H9 (cell line): ENCODE measurements at regions not wholly inside any gene's neighbourhood (a gene's known extent, or its start where the extent isn't known, plus 50 kb on each side); places are given as distances from the start of the nearest gene placed in this dataset.

Experiments used
- DNase-seq: peaks from one replicate; pipeline ENCODE4 v3.0.0-alpha.2; 2017
- H2AFZ ChIP-seq: one replicate; pipeline ENCODE4 v1.6.1; 2013; ENCODE audit warnings: mild to moderate bottlenecking, low read length, control low read depth, moderate library complexity
- H2AK5ac ChIP-seq: 2 replicates; pipeline ENCODE4 v1.6.1; 2013; ENCODE audit warnings: low read length, control low read depth, mixed read lengths; ENCODE audit not compliant: insufficient read length
- H2BK120ac ChIP-seq: one replicate; pipeline ENCODE4 v1.6.1; 2013; ENCODE audit warnings: low read depth, mild to moderate bottlenecking, low read length, control low read depth, inconsistent platforms; ENCODE audit not compliant: poor library complexity, severe bottlenecking
- H2BK12ac ChIP-seq: 2 replicates; pipeline ENCODE4 v1.6.1; 2013; ENCODE audit warnings: low read length, control low read depth, mixed read lengths, low read depth; ENCODE audit not compliant: insufficient read length
- H2BK15ac ChIP-seq: 2 replicates; pipeline ENCODE4 v1.6.1; 2013; ENCODE audit warnings: low read depth, low read length, control low read depth
- H2BK20ac ChIP-seq: one replicate; pipeline ENCODE4 v1.6.1; 2013; ENCODE audit warnings: low read depth, mild to moderate bottlenecking, low read length, control low read depth, inconsistent platforms; ENCODE audit not compliant: poor library complexity, severe bottlenecking
- H2BK5ac ChIP-seq: 2 replicates; pipeline ENCODE4 v1.6.1; 2013; ENCODE audit warnings: low read length, control low read depth, mixed read lengths; ENCODE audit not compliant: insufficient read length
- H3K14ac ChIP-seq: 2 replicates; pipeline ENCODE4 v1.6.1; 2013; ENCODE audit warnings: low read length, control low read depth; ENCODE audit not compliant: insufficient read depth
- H3K18ac ChIP-seq: 2 replicates; pipeline ENCODE4 v1.6.1; 2013; ENCODE audit warnings: low read depth, mild to moderate bottlenecking, mixed read lengths, low read length, control low read depth; ENCODE audit not compliant: insufficient read length
- H3K23ac ChIP-seq: 2 replicates; pipeline ENCODE4 v1.6.1; 2013; ENCODE audit warnings: low read length, control low read depth, mixed read lengths, low read depth; ENCODE audit not compliant: insufficient read length
- H3K23me2 ChIP-seq: 2 replicates; pipeline ENCODE4 v1.6.1; 2013; ENCODE audit warnings: low read depth, mild to moderate bottlenecking, mixed read lengths, low read length, control low read depth; ENCODE audit not compliant: insufficient read length, poor library complexity, severe bottlenecking
- H3K27ac ChIP-seq: 2 replicates; pipeline ENCODE4 v1.5.1; 2013; ENCODE audit warnings: low read length, control low read depth, mixed read lengths, low read depth; ENCODE audit not compliant: insufficient read length
- H3K27me3 ChIP-seq: 2 replicates; pipeline ENCODE4 v1.6.1; 2013; ENCODE audit warnings: low read length, control low read depth, inconsistent platforms; ENCODE audit not compliant: insufficient read depth
- H3K4ac ChIP-seq: 2 replicates; pipeline ENCODE4 v1.6.1; 2013; ENCODE audit warnings: low read depth, mild to moderate bottlenecking, control low read depth, inconsistent platforms, low read length, moderate library complexity
- H3K4me1 ChIP-seq: 2 replicates; pipeline ENCODE4 v1.6.1; 2013; ENCODE audit warnings: low read length, control low read depth, inconsistent platforms; ENCODE audit not compliant: insufficient read depth
- H3K4me2 ChIP-seq: 2 replicates; pipeline ENCODE4 v1.6.1; 2013; ENCODE audit warnings: low read length, control low read depth, mixed read lengths; ENCODE audit not compliant: insufficient read length, insufficient read depth
- H3K56ac ChIP-seq: 2 replicates; pipeline ENCODE4 v1.6.1; 2013; ENCODE audit warnings: low read depth, mild to moderate bottlenecking, mixed read lengths, low read length, control low read depth; ENCODE audit not compliant: insufficient read length
- H3K79me1 ChIP-seq: 2 replicates; pipeline ENCODE4 v1.6.1; 2013; ENCODE audit warnings: low read depth, mild to moderate bottlenecking, moderate library complexity, low read length, control low read depth, inconsistent platforms; ENCODE audit not compliant: insufficient read depth, poor library complexity, severe bottlenecking
- H3K79me2 ChIP-seq: 2 replicates; pipeline ENCODE4 v1.6.1; 2013; ENCODE audit warnings: low read length, control low read depth, inconsistent platforms; ENCODE audit not compliant: insufficient read depth
- H3K9ac ChIP-seq: 2 replicates; pipeline ENCODE4 v1.6.1; 2013; ENCODE audit warnings: low read length, control low read depth, mixed read lengths; ENCODE audit not compliant: insufficient read length; ENCODE audit errors: extremely low read depth
- H3K9me3 ChIP-seq: one replicate; pipeline ENCODE4 v1.6.1; 2013; ENCODE audit warnings: low read depth, low read length, inconsistent platforms; ENCODE audit not compliant: control insufficient read depth
- H3T11ph ChIP-seq: one replicate; pipeline ENCODE4 v1.6.1; 2013; ENCODE audit warnings: mild to moderate bottlenecking, low read length, control low read depth, inconsistent platforms
- H4K20me1 ChIP-seq: one replicate; pipeline ENCODE4 v1.6.1; 2013; ENCODE audit not compliant: control insufficient read depth, insufficient read length, insufficient read depth
- H4K5ac ChIP-seq: 2 replicates; pipeline ENCODE4 v1.6.1; 2013; ENCODE audit warnings: low read depth, mild to moderate bottlenecking, mixed read lengths, low read length, control low read depth; ENCODE audit not compliant: insufficient read length
- H4K8ac ChIP-seq: replicated peaks from 2 replicates; pipeline ENCODE4 v1.6.1; 2013; ENCODE audit warnings: low read length, control low read depth, mixed read lengths, low read depth; ENCODE audit not compliant: insufficient read length
- H4K91ac ChIP-seq: 2 replicates; pipeline ENCODE4 v1.6.1; 2013; ENCODE audit warnings: low read depth, mild to moderate bottlenecking, moderate library complexity, mixed read lengths, low read length, control low read depth; ENCODE audit not compliant: insufficient read length
- H3K27ac Mint-ChIP-seq, 3 experiments: 2 replicates in 2 of 3; 3 replicates in 1 of 3; pipeline ENCODE4 v1.8.0; 2020 to 2021; ENCODE audit warnings: mixed read lengths in 3 of 3, mild to moderate bottlenecking in 1 of 3, moderate library complexity in 1 of 3
- H3K27me3 Mint-ChIP-seq: 2 replicates; pipeline ENCODE4 v1.8.0; 2021; ENCODE audit warnings: low read depth, mild to moderate bottlenecking, moderate library complexity, mixed read lengths
- H3K36me3 Mint-ChIP-seq, 3 experiments: 2 replicates in 2 of 3; 3 replicates in 1 of 3; pipeline ENCODE4 v1.8.0; 2020 to 2021; ENCODE audit warnings: low read depth in 3 of 3, mixed read lengths in 3 of 3; ENCODE audit not compliant: insufficient read depth in 1 of 3
- H3K4me1 Mint-ChIP-seq, 2 experiments: 2 replicates each; pipeline ENCODE4 v1.8.0; 2020; ENCODE audit warnings: mixed read lengths in 2 of 2
- H3K4me3 Mint-ChIP-seq, 2 experiments: 2 replicates in 1 of 2; 3 replicates in 1 of 2; pipeline ENCODE4 v1.8.0; 2020 to 2021; ENCODE audit warnings: mild to moderate bottlenecking in 2 of 2, mixed read lengths in 2 of 2, moderate library complexity in 1 of 2
- H3K9me3 Mint-ChIP-seq, 2 experiments: 2 replicates in 1 of 2; 3 replicates in 1 of 2; pipeline ENCODE4 v1.8.0; 2020; ENCODE audit warnings: mild to moderate bottlenecking in 2 of 2, mixed read lengths in 2 of 2, moderate library complexity in 1 of 2
- WGBS: extraction: QIAGEN DNeasy Blood & Tissue Kit; methylation state at CpG from one replicate; pipeline ENCODE4 v1.1.7; 2013; ENCODE audit warnings: missing lambda C conversion rate, low lambda C conversion rate, mixed read lengths; ENCODE audit not compliant: insufficient read length; ENCODE audit errors: extremely low coverage; 5-methylcytosine and 5-hydroxymethylcytosine counted together
- TF ChIP-seq, protein P1 (sequence below): fragments of 200-600 bp; sonication (generic); conservative IDR thresholded peaks from 3 replicates; pipeline ENCODE4 v1.8.0; 2021; ENCODE audit warnings: antibody characterized with exemption, mild to moderate bottlenecking

DNA sequence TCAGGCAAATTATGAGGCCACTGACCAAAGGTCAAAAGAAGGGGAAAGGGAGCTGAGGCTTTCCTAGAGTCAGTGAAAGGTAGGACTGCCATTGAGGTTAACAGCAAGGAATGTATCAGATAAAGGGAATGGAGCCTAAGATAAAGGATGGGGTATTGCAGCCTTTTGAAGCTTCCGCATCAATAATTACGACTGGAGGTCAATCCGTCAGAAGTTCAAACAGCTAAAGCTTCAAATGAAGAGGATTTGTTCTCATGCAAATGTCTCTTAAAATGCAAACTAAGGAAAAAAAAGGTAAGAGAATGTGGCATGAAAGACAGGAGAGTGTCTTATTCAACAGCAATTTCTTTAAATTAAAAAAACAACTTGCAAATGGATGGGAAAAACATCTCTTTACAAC lies 341.1 kb upstream of the RGMB start:
- Mint-ChIP-seq H3K27ac (peak overlapping the region in 1 of 3 experiments; percentile 84; a peak in 1 of 7 replicates), H3K4me3 (no peak overlapping the region), H3K4me1 (peaks cover 22 to 31% of the 10 kb centered on the region in 2 experiments), H3K27me3 (no peaks in the 10 kb centered on the region), H3K36me3 (peaks cover 0 to 8% (median 0%) of the 10 kb centered on the region in 3 experiments; a peak in 5 of 7 replicates), H3K9me3 (peaks cover 0 to 2% of the 10 kb centered on the region in 2 experiments; a peak in 3 of 5 replicates)
- Histone ChIP-seq H3K27me3 (no peaks in the 10 kb centered on the region), H2BK120ac (no peak overlapping the region), H3K23ac (no peak overlapping the region), H3K79me1 (no peaks in the 10 kb centered on the region), H3K27ac (no peak overlapping the region), H4K20me1 (no peaks in the 10 kb centered on the region), H3K9ac (no peak overlapping the region), H2AFZ (no peak overlapping the region), H3K18ac (no peak overlapping the region), H3K56ac (no peak overlapping the region), H4K5ac (no peak overlapping the region), H3K4ac (no peak overlapping the region), H2BK20ac (no peak overlapping the region), H3T11ph (no peak overlapping the region), H3K4me2 (no peak overlapping the region), H4K91ac (no peak overlapping the region), H3K4me1 (peaks cover 4% of the 10 kb centered on the region; the same call in 1 of the 2 replicates), H2AK5ac (no peak overlapping the region), H3K14ac (no peak overlapping the region), H2BK5ac (no peak overlapping the region), H2BK12ac (no peak overlapping the region), H3K23me2 (no peaks in the 10 kb centered on the region), H3K9me3 (no peaks in the 10 kb centered on the region), H3K79me2 (no peaks in the 10 kb centered on the region), H2BK15ac (no peak overlapping the region), H4K8ac (no peak overlapping the region)
- TF ChIP-seq, protein P1, sequence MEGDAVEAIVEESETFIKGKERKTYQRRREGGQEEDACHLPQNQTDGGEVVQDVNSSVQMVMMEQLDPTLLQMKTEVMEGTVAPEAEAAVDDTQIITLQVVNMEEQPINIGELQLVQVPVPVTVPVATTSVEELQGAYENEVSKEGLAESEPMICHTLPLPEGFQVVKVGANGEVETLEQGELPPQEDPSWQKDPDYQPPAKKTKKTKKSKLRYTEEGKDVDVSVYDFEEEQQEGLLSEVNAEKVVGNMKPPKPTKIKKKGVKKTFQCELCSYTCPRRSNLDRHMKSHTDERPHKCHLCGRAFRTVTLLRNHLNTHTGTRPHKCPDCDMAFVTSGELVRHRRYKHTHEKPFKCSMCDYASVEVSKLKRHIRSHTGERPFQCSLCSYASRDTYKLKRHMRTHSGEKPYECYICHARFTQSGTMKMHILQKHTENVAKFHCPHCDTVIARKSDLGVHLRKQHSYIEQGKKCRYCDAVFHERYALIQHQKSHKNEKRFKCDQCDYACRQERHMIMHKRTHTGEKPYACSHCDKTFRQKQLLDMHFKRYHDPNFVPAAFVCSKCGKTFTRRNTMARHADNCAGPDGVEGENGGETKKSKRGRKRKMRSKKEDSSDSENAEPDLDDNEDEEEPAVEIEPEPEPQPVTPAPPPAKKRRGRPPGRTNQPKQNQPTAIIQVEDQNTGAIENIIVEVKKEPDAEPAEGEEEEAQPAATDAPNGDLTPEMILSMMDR, result no peak
- DNase-seq, result peak; percentile 48
- no CpG with 5 or more reads among the region's 3 CpGs for WGBS
